Activated B cell treated with CpG ODN at 0.5 μM for 24 hours (primary cell): ENCODE measurements at regions not wholly inside any gene's neighbourhood (a gene's known extent, or its start where the extent isn't known, plus 50 kb on each side); places are given as distances from the start of the nearest gene placed in this dataset.

ENCODE experiments used
- ATAC-seq: fragments of 200-7000 bp; cut with Tn5 transposase; one replicate; pipeline ENCODE4 v1.10.0; 2021; ENCODE audit warnings: low read depth, mild to moderate bottlenecking, moderate library complexity
- CTCF ChIA-PET: fragments of 350-600 bp; sonication (Branson Sonifier 250); formaldehyde crosslinking; loops from one replicate; lab custom pipeline; 2021; ENCODE audit warnings: antibody characterized with exemption; lab: Charles Lee
- POLR2A ChIA-PET: fragments of 350-600 bp; sonication (Branson Sonifier 250); formaldehyde crosslinking; loops from one replicate; lab custom pipeline; 2021; ENCODE audit warnings: antibody characterized with exemption; lab: Charles Lee
- DNase-seq: peaks from one replicate; pipeline ENCODE4 v3.0.0; 2022
- H3K27ac Mint-ChIP-seq: one replicate; pipeline ENCODE4 v1.8.0; 2020; ENCODE audit warnings: mixed read lengths
- H3K27me3 Mint-ChIP-seq: one replicate; pipeline ENCODE4 v1.8.0; 2021; ENCODE audit warnings: mixed read lengths
- H3K36me3 Mint-ChIP-seq: one replicate; pipeline ENCODE4 v1.8.0; 2021; ENCODE audit warnings: low read depth, mixed read lengths
- H3K4me1 Mint-ChIP-seq: one replicate; pipeline ENCODE4 v1.8.0; 2021; ENCODE audit warnings: mixed read lengths
- H3K4me3 Mint-ChIP-seq: one replicate; pipeline ENCODE4 v1.8.0; 2020; ENCODE audit warnings: mild to moderate bottlenecking, mixed read lengths
- H3K9me3 Mint-ChIP-seq: one replicate; pipeline ENCODE4 v1.8.0; 2020; ENCODE audit warnings: mixed read lengths
- CTCF ChIP-seq: fragments of 200-600 bp; IDR thresholded peaks from one replicate; pipeline ENCODE4 v1.8.0; 2022; ENCODE audit warnings: antibody characterized with exemption, mild to moderate bottlenecking
- intact Hi-C: fragments of 100-400 bp; cut with micrococcal nuclease; formaldehyde crosslinking; loops from one replicate; pipeline ENCODE4 v1.15.1; 2024

DNA sequence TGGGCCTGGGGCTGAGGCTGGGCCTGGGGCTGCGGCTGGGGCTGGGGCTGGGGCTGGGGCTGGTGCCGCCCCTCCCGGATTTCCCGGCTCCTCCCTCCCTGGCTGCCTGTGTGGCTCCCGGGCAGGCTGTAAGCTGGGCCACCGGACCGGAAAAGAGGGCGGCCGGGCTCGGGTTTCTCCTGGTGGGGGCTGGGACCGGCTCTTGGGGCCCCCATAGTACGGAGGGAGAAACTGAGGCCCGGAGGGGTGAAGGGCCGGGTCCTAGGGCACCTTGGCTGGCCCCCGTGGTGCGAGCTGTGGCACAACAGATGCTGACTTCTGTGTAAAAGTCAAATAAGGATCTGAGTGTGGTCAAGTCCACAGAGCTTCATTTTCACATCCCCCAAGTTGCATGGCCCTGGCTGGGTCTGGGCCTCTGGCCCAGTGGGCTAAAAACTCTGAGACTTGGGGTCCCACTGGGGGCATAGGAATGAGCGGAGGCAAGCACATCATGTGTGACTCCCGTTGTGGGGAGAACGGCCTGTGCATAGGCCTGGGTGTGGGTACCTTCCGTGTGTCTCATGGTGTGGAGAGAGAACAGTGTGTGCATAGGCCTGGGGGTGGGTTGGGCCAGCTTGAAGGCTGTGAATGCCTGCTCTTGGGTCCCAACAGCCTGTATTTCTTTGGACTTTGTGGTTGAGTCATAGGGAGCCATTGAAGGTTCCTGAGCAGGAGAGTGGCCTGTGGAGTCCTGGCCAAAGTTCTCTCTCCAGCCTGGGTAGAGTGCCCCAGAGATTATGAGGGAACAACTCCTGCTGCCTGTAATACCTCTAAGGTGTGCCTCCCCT lies 123.9 kb upstream of the CIBAR2 start:
- peaks cover 22% of the 10 kb centered on the region for H3K27me3 Mint-ChIP-seq

GRCh38 chr16:85236818-85237150 lies 124.5 kb upstream of the CIBAR2 start:
- Mint-ChIP-seq H3K27ac (no peak overlapping the region), H3K4me3 (no peak overlapping the region), H3K27me3 (peaks cover 22% of the 10 kb centered on the region), H3K9me3 (no peaks in the 10 kb centered on the region), H3K4me1 (peaks cover 4% of the 10 kb centered on the region), H3K36me3 (no peaks in the 10 kb centered on the region)
- DNase-seq, result no peak
- ATAC-seq, result no peak
- no peak for TF ChIP-seq CTCF
- POLR2A ChIA-PET, result no interaction called here
- CTCF ChIA-PET, result interaction anchor here (1.2 kb wide), 1 partner anchor 15 kb away, joined by 3 read pairs; no protein-coding TSS in a partner anchor
- intact Hi-C loops, result loop anchor here (1.0 kb wide), 1 partner anchor 121 kb away; no protein-coding TSS in a partner anchor

More for the DNA sequence above, 123.9 kb upstream of the CIBAR2 start:
- Mint-ChIP-seq H3K9me3 (no peaks in the 10 kb centered on the region), H3K4me3 (no peak overlapping the region), H3K36me3 (no peaks in the 10 kb centered on the region), H3K4me1 (peaks cover 4% of the 10 kb centered on the region), H3K27ac (no peak overlapping the region)
- ChIA-PET POLR2A (no interaction called here), CTCF (interaction anchor here (1.1 to 1.2 kb wide), 2 partner anchors 16 to 17 kb away, joined by 3 to 4 read pairs; no protein-coding TSS in a partner anchor)
- DNase-seq, result no peak
- intact Hi-C loops, result loop anchor here (1.0 kb wide), 1 partner anchor 121 kb away; no protein-coding TSS in a partner anchor
- TF ChIP-seq CTCF, result no peak
- no peak for ATAC-seq

GRCh38 chr16:85237817-85238216 lies 125.5 kb upstream of the CIBAR2 start:
- no peak for ATAC-seq
- H3K27me3 Mint-ChIP-seq, result peaks cover 22% of the 10 kb centered on the region
- no peaks in the 10 kb centered on the region for H3K36me3 Mint-ChIP-seq
- CTCF ChIA-PET, result no interaction called here
- no peak for DNase-seq
- peaks cover 4% of the 10 kb centered on the region for H3K4me1 Mint-ChIP-seq
- intact Hi-C loops, result no loop called here
- H3K9me3 Mint-ChIP-seq, result no peaks in the 10 kb centered on the region
- POLR2A ChIA-PET, result no interaction called here
- no peak overlapping the region for H3K27ac Mint-ChIP-seq
- H3K4me3 Mint-ChIP-seq, result no peak overlapping the region
- TF ChIP-seq CTCF, result no peak

DNA sequence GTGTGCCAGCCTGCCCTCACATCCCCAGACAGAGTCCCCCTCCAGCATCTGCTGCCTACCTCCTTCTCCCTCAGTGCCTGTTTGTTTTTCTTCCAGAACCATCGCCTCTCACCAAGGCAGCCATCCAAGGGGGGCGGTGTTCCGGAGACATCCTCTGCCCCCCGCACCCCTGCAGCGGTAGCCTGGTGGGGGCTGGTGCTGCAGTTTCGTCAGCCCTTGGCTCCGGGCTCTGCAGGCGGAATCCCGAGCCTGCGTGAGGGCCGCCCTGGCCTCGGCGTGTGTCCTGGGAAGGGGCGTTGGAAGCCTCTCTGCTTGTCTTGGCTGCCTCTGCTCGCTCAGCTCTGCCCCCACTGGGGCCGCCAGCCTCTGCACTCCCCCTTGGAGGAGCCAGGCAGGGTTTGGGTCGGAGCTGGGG lies 126.0 kb upstream of the CIBAR2 start:
- ATAC-seq (no peak), DNase-seq (no peak)
- no peak for TF ChIP-seq CTCF
- intact Hi-C loops, result no loop called here
- CTCF ChIA-PET, result no interaction called here
- Mint-ChIP-seq H3K4me3 (no peak overlapping the region), H3K4me1 (peaks cover 4% of the 10 kb centered on the region), H3K27me3 (peaks cover 22% of the 10 kb centered on the region), H3K36me3 (no peaks in the 10 kb centered on the region), H3K27ac (no peak overlapping the region), H3K9me3 (no peaks in the 10 kb centered on the region)
- POLR2A ChIA-PET, result no interaction called here

- ChIA-PET CTCF (no interaction called here), POLR2A (no interaction called here)
- Mint-ChIP-seq H3K27ac (no peak overlapping the region), H3K4me3 (no peak overlapping the region), H3K9me3 (no peaks in the 10 kb centered on the region), H3K4me1 (peaks cover 4% of the 10 kb centered on the region), H3K27me3 (peaks cover 18% of the 10 kb centered on the region), H3K36me3 (no peaks in the 10 kb centered on the region)
- TF ChIP-seq CTCF, result no peak
- ATAC-seq, result no peak
- DNase-seq, result no peak
- intact Hi-C loops, result no loop called here
These were observed 127.0 kb upstream of the CIBAR2 start for GRCh38 chr16:85239239-85239638.
